Mucosa of rectum (tissue), 2 donors: ENCODE measurements at regions not wholly inside any gene's neighbourhood (a gene's known extent, or its start where the extent isn't known, plus 50 kb on each side); places are given as distances from the start of the nearest gene placed in this dataset.

Experiments used
- H3K27ac ChIP-seq, 2 donors: one replicate each; pipeline ENCODE4 v1.7.0; 2013; ENCODE audit warnings: inconsistent platforms in 2 of 2, low read depth in 2 of 2, low read length in 2 of 2
- H3K27me3 ChIP-seq, 2 donors: one replicate each; pipeline ENCODE4 v1.7.0; 2013; ENCODE audit warnings: low read length in 2 of 2; ENCODE audit not compliant: control insufficient read depth in 2 of 2, insufficient read depth in 2 of 2
- H3K36me3 ChIP-seq, 2 donors: one replicate each; pipeline ENCODE4 v1.7.0; 2013; ENCODE audit warnings: low read length in 2 of 2; ENCODE audit not compliant: control insufficient read depth in 2 of 2, insufficient read depth in 2 of 2
- H3K4me1 ChIP-seq, 2 donors: one replicate each; pipeline ENCODE4 v1.7.0; 2013; ENCODE audit warnings: low read length in 2 of 2, mild to moderate bottlenecking in 1 of 2; ENCODE audit not compliant: control insufficient read depth in 2 of 2, insufficient read depth in 2 of 2
- H3K4me3 ChIP-seq, 2 donors: one replicate each; pipeline ENCODE4 v1.7.0; 2013; ENCODE audit warnings: low read length in 2 of 2
- H3K9ac ChIP-seq, 2 donors: one replicate each; pipeline ENCODE4 v1.7.0; 2013; ENCODE audit warnings: low read length in 2 of 2, low read depth in 1 of 2, mild to moderate bottlenecking in 1 of 2
- H3K9me3 ChIP-seq, 2 donors: one replicate each; pipeline ENCODE4 v1.7.0; 2013; ENCODE audit warnings: low read length in 2 of 2; ENCODE audit not compliant: control insufficient read depth in 2 of 2
- donor health status: healthy.
- donor health status: Normal muscosa, but diverticular disease.

DNA sequence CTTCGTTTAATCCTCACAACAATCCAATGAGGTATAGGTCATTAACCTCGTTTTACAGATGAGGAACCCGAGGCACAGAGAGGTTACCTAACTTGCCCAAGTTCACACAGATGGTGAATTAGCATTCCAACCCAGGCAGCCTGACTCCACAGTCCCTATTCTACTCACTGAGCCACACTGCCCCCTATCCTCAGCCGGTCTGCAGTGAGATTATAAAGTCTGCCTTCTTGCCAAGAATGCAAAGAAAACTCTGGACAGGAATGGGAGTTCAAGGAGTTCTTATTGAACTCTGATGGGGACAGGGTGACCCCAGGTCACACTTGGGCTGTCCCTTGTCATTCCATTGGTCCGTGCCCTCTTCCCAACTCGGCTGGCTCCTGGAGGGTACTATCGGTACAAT is 94.0 kb upstream of the KCNK12 start:
- Histone ChIP-seq H3K9ac (no peak overlapping the region), H3K27me3 (no peaks in the 10 kb centered on the region), H3K9me3 (no peaks in the 10 kb centered on the region), H3K4me1 (no peaks in the 10 kb centered on the region), H3K4me3 (no peak overlapping the region), H3K36me3 (no peaks in the 10 kb centered on the region), H3K27ac (no peak overlapping the region)

- Histone ChIP-seq H3K27me3 (no peaks in the 10 kb centered on the region), H3K9me3 (no peaks in the 10 kb centered on the region), H3K4me3 (no peak overlapping the region), H3K4me1 (no peaks in the 10 kb centered on the region), H3K36me3 (no peaks in the 10 kb centered on the region), H3K27ac (no peak overlapping the region), H3K9ac (no peak overlapping the region)
These were observed 91.8 kb upstream of the KCNK12 start for GRCh38 chr2:47662552-47662951.

DNA sequence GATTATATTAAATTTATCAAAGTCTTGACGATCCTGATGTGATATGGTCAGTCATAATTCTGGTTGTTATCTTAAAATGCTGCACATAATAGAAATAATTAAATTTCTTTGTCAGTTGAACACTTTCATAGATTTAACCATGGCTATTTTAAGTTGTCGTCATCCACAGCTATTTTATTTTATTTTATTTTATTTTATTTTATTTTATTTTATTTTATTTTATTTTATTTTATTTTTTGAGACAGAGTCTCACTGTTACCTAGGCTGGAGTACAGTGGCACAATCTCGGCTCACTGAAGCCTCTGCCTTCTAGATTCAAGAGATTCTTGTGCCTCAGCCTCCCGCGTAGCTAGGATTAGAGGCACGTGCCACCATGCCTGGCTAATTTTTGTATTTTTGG is 90.5 kb upstream of the KCNK12 start:
- Histone ChIP-seq H3K36me3 (no peaks in the 10 kb centered on the region), H3K4me1 (no peaks in the 10 kb centered on the region), H3K4me3 (no peak overlapping the region), H3K27me3 (no peaks in the 10 kb centered on the region), H3K9me3 (no peaks in the 10 kb centered on the region), H3K9ac (no peak overlapping the region), H3K27ac (no peak overlapping the region)

- Histone ChIP-seq H3K36me3 (no peaks in the 10 kb centered on the region), H3K9ac (no peak overlapping the region), H3K4me3 (no peak overlapping the region), H3K9me3 (no peaks in the 10 kb centered on the region), H3K27me3 (no peaks in the 10 kb centered on the region), H3K4me1 (no peaks in the 10 kb centered on the region), H3K27ac (no peak overlapping the region)
These were observed 89.4 kb upstream of the KCNK12 start for GRCh38 chr2:47660168-47660567.

- Histone ChIP-seq H3K9me3 (no peaks in the 10 kb centered on the region), H3K27ac (no peak overlapping the region), H3K9ac (no peak overlapping the region), H3K27me3 (no peaks in the 10 kb centered on the region), H3K36me3 (no peaks in the 10 kb centered on the region), H3K4me3 (no peak overlapping the region), H3K4me1 (peaks cover 7 to 9% of the 10 kb centered on the region in 2 donors)
These were observed 88.0 kb upstream of the KCNK12 start for GRCh38 chr2:47658646-47659320.

DNA sequence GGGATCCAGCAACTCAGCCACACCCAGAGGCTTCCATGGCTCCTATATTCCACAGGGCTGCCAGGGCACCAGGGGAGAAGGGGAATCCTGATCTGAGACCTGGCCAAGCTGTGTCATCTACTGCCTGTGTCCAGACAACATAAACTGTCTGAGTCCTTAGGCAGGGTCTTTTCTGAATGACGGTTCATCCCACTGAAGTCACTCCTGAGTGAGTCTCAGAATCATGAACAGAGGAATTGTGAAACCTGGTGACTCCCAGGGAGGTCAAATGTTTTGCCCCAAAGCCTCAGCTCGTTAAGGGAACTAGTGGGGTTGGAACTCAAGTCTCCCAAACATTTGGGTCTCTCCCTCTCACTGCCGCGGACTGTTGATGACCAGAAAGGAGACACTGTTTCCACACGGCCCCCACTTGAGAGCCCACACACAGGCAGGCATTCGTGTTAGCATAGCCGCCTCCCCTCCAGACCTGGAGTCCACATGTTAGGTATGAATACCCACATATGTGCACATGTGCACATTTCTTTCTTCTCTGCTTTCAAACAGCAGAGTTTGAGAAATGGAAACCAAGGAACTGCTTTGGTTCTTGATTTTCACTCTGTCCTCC is 87.2 kb upstream of the KCNK12 start:
- Histone ChIP-seq H3K4me3 (no peak overlapping the region), H3K27me3 (no peaks in the 10 kb centered on the region), H3K4me1 (peaks cover 7 to 9% of the 10 kb centered on the region in 2 donors), H3K27ac (no peak overlapping the region), H3K36me3 (no peaks in the 10 kb centered on the region), H3K9ac (no peak overlapping the region), H3K9me3 (no peaks in the 10 kb centered on the region)

GRCh38 chr2:47656715-47657600 is 86.2 kb upstream of the KCNK12 start:
- H3K36me3 ChIP-seq = no peaks in the 10 kb centered on the region
- no peak overlapping the region for H3K9ac ChIP-seq
- H3K4me3 ChIP-seq = no peak overlapping the region
- peaks cover 7 to 9% of the 10 kb centered on the region in 2 donors for H3K4me1 ChIP-seq
- no peaks in the 10 kb centered on the region for H3K9me3 ChIP-seq
- no peak overlapping the region for H3K27ac ChIP-seq
- no peaks in the 10 kb centered on the region for H3K27me3 ChIP-seq

DNA sequence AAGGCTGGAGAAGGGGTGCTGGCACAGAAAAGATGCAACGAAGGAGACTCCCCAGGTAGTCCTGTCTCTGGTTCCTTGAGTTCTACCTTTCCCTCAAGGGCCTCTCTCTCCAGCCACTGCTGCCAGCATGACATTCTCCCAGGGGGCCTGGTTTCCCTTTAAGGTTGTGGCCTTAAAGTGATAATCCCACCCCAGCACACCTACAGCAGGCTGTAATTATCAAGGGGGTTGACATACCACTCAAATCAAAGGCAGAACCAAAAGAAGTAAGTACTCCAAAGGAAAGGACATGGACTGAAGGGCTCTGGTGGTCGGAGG is 84.7 kb upstream of the KCNK12 start:
- Histone ChIP-seq H3K9ac (no peak overlapping the region), H3K4me1 (peaks cover 7 to 9% of the 10 kb centered on the region in 2 donors), H3K9me3 (no peaks in the 10 kb centered on the region), H3K27ac (no peak overlapping the region), H3K27me3 (no peaks in the 10 kb centered on the region), H3K4me3 (no peak overlapping the region), H3K36me3 (no peaks in the 10 kb centered on the region)

DNA sequence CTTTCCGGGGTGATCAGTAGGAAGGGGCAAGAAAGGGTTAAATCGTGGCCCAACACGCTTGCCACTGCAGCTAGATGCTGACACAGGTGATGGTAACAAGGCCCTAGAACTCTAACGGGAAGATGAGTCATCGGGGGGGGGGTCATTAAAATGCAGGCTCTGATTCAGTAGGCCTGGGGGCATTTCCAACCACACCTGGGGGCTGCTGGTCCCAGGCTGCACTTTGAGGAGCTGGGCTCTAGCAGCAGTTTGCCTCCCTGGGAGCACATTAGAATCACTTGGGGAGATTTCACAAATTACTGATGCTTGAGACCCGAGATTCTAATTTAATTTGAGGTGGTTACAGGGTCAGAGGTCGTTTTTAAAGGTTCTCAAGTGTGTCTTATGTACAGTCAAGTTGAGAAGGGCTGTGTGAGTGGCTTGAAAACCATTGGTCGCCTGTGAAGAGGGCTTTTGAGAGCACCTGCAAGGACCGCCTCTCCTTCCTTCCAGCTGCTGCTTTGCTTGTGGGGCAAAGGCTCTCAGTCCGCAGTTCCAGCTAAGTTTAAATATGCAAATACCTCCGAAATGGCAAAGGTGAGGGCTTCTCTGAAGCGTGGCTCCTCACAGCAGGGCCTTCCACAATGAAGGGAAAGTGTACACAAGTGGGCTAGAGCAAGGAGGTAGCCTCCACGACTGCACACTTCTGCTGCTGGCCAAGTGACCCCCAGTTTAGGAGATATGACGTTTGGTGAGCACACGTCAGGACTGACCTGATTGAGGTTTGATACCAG is 84.2 kb upstream of the KCNK12 start:
- no peaks in the 10 kb centered on the region for H3K9me3 ChIP-seq
- H3K27ac ChIP-seq = peak overlapping the region in 1 of 2 donors; percentile 16
- H3K4me3 ChIP-seq = no peak overlapping the region
- no peak overlapping the region for H3K9ac ChIP-seq
- peaks cover 7 to 9% of the 10 kb centered on the region in 2 donors for H3K4me1 ChIP-seq
- no peaks in the 10 kb centered on the region for H3K27me3 ChIP-seq
- no peaks in the 10 kb centered on the region for H3K36me3 ChIP-seq
